Uterus (tissue), 2 donors: ENCODE measurements at regions not wholly inside any gene's neighbourhood (a gene's known extent, or its start where the extent isn't known, plus 50 kb on each side); places are given as distances from the start of the nearest gene placed in this dataset.

Experiments used
- CTCF ChIP-seq, 4 experiments: fragments of 200-600 bp in 2 of 4; fragments of 450-650 bp in 2 of 4; sonication (generic) in 2 of 4; IDR thresholded peaks; one replicate each; pipeline ENCODE4 v1.5.1; 2016 to 2019; ENCODE audit warnings: antibody characterized with exemption in 4 of 4, mild to moderate bottlenecking in 2 of 4, moderate library complexity in 1 of 4
- POLR2A ChIP-seq, 2 donors: fragments of 450-650 bp; IDR thresholded peaks; one replicate each; pipeline ENCODE4 v1.6.1; 2016; ENCODE audit warnings: antibody characterized with exemption in 2 of 2, mild to moderate bottlenecking in 1 of 2, moderate library complexity in 1 of 2

GRCh38 chr4:26065833-26066232 is 151.8 kb downstream of the SMIM20 start:
- TF ChIP-seq CTCF (IDR thresholded peaks at IDR 0.05) (no peak), POLR2A (IDR thresholded peaks at IDR 0.05) (no peak)
